ENCODE measurements at regions not wholly inside any gene's neighbourhood (a gene's known extent, or its start where the extent isn't known, plus 50 kb on each side); places are given as distances from the start of the nearest gene placed in this dataset.
A peak's percentile ranks its signal among the peaks of the same experiment; 100 is the strongest.

DNA sequence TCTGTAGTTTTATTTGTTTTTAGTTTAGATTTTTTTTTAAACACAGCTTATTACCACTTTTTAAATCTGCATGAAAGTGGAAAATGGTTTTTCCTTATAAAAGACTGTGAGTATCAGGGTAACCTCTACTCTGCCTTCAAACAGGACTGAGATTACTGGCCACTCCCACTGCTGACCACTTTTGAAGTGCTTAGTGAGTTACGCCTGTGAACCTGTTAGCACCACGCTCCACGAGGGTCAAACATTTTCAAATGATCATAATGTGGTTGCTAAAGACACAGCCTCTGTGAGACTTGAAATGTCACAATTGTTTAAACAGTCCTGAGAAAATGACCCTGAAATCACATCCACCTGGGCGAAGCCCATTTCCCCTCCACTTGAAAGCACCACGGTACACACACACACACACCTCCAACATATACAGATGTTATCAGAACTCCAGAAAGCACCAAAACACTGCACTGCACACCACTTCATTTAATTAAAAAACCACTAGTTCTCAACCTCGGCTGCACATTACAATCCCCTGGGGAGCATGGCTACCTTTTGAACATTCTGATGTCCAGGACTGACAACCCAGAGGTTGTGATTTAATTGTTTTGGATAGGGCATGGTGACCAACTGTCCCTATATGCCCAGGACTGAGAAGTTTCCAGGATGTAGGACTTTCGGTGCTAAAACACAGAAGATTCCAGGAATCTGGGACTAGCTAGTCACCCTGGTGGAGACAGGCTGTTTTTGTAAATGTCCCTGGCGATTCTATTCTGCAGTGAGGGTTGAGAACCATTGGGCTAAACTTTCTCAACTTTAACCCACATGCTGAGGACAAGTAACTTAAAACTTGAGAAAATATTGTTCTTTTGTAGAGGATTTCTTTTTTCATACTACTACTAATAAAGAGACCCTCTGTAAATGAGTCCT is 176.4 kb upstream of the MYLIP start:
- FAIRE-seq (no peak), DNase-seq (no peak)
- peaks cover 0 to 3% of the 10 kb centered on the region in 2 donors for H3K9me3 ChIP-seq (ENCODE audit: control insufficient read depth in 2 of 2, insufficient read depth in 1 of 2, low read depth in 1 of 2, low read length in 1 of 2)
- H3K4me3 ChIP-seq (ENCODE audit: low read depth in 1 of 3, low read length in 3 of 3), result no peak overlapping the region
- H3K27ac ChIP-seq (ENCODE audit: low read depth in 1 of 3, low read length in 2 of 3), result no peak overlapping the region
- no peaks in the 10 kb centered on the region for H3K36me3 ChIP-seq (ENCODE audit: control insufficient read depth in 3 of 3, insufficient read depth in 2 of 3, low read depth in 1 of 3, low read length in 3 of 3)
- H3K4me1 ChIP-seq (ENCODE audit: control insufficient read depth in 3 of 3, insufficient read depth in 2 of 3, low read depth in 1 of 3, low read length in 2 of 3), result peaks cover 2 to 42% (median 4%) of the 10 kb centered on the region in 3 donors
- WGBS, 3 donors, result 78 to 87% (median 86%) methylated on average over 8 of the region's 8 CpGs
- H3K27me3 ChIP-seq (ENCODE audit: control insufficient read depth in 3 of 3, insufficient read depth in 3 of 3, low read length in 3 of 3), result no peaks in the 10 kb centered on the region

DNA sequence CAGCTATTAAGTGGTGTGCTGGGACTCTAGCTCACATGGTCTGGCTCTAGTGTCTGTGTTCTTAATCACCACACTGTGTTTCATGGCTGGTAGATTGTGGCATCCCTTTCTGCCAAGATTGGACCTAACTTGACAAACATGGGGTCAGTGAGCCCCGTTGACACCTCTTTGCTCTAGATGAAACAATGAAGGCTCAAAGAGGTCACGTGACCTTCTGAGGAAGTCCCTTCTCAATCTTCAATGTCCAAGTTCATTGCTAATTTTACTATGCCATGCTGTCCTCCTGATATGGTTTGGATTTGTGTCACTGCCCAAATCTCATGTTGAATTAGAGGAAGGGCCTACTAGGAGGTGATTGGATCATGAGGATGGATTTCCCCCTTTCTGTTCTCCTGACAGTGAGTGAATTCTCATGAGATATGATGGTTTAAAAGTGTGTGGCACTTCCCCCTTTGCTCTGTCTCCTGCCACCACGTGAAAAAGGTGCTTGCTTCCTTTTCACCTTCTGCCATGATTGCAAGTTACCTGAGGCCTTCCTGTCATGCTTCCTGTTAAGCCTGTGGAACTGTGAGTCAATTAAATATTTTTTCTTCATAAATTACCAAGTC is 177.8 kb upstream of the MYLIP start:
- no peaks in the 10 kb centered on the region for H3K36me3 ChIP-seq (ENCODE audit: control insufficient read depth in 3 of 3, insufficient read depth in 2 of 3, low read depth in 1 of 3, low read length in 3 of 3)
- peaks cover 0 to 3% of the 10 kb centered on the region in 2 donors for H3K9me3 ChIP-seq (ENCODE audit: control insufficient read depth in 2 of 2, insufficient read depth in 1 of 2, low read depth in 1 of 2, low read length in 1 of 2)
- DNase-seq, result no peak
- H3K27ac ChIP-seq (ENCODE audit: low read depth in 1 of 3, low read length in 2 of 3), result no peak overlapping the region
- no peak overlapping the region for H3K4me3 ChIP-seq (ENCODE audit: low read depth in 1 of 3, low read length in 3 of 3)
- no peaks in the 10 kb centered on the region for H3K27me3 ChIP-seq (ENCODE audit: control insufficient read depth in 3 of 3, insufficient read depth in 3 of 3, low read length in 3 of 3)
- no peak for FAIRE-seq
- 63 to 79% (median 76%) methylated on average over 3 of the region's 3 CpGs for WGBS, 3 donors
- peaks cover 0 to 31% (median 0%) of the 10 kb centered on the region in 3 donors for H3K4me1 ChIP-seq (ENCODE audit: control insufficient read depth in 3 of 3, insufficient read depth in 2 of 3, low read depth in 1 of 3, low read length in 2 of 3)

DNA sequence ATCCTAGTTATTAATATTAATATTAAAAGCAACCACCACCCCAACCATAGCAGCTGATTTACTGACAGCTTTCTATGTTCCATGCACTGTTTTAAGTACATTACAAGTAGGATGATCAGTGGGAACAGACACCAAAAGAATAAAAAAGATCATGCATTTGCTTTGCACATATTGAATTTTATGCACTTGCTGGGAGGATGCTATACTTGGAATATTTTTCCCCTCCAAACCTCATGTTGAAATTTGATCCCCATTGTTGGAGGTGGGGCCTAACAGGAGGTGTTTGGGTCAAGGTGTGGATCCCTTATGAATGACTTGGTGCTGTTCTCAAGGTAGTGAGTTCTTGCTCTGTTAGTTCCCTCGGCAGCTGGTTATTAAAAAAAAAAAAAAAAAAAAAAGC is 178.9 kb upstream of the MYLIP start:
- peaks cover 0 to 3% of the 10 kb centered on the region in 2 donors for H3K9me3 ChIP-seq (ENCODE audit: control insufficient read depth in 2 of 2, insufficient read depth in 1 of 2, low read depth in 1 of 2, low read length in 1 of 2)
- no peaks in the 10 kb centered on the region for H3K27me3 ChIP-seq (ENCODE audit: control insufficient read depth in 3 of 3, insufficient read depth in 3 of 3, low read length in 3 of 3)
- H3K4me3 ChIP-seq (ENCODE audit: low read depth in 1 of 3, low read length in 3 of 3), result no peak overlapping the region
- WGBS, 3 donors, result 8 to 35% (median 33%) methylated on average over 1 of the region's 1 CpG
- H3K36me3 ChIP-seq (ENCODE audit: control insufficient read depth in 3 of 3, insufficient read depth in 2 of 3, low read depth in 1 of 3, low read length in 3 of 3), result no peaks in the 10 kb centered on the region
- DNase-seq, result no peak
- H3K4me1 ChIP-seq (ENCODE audit: control insufficient read depth in 3 of 3, insufficient read depth in 2 of 3, low read depth in 1 of 3, low read length in 2 of 3), result peaks cover 0 to 26% (median 0%) of the 10 kb centered on the region in 3 donors
- H3K27ac ChIP-seq (ENCODE audit: low read depth in 1 of 3, low read length in 2 of 3), result no peak overlapping the region
- no peak for FAIRE-seq

DNA sequence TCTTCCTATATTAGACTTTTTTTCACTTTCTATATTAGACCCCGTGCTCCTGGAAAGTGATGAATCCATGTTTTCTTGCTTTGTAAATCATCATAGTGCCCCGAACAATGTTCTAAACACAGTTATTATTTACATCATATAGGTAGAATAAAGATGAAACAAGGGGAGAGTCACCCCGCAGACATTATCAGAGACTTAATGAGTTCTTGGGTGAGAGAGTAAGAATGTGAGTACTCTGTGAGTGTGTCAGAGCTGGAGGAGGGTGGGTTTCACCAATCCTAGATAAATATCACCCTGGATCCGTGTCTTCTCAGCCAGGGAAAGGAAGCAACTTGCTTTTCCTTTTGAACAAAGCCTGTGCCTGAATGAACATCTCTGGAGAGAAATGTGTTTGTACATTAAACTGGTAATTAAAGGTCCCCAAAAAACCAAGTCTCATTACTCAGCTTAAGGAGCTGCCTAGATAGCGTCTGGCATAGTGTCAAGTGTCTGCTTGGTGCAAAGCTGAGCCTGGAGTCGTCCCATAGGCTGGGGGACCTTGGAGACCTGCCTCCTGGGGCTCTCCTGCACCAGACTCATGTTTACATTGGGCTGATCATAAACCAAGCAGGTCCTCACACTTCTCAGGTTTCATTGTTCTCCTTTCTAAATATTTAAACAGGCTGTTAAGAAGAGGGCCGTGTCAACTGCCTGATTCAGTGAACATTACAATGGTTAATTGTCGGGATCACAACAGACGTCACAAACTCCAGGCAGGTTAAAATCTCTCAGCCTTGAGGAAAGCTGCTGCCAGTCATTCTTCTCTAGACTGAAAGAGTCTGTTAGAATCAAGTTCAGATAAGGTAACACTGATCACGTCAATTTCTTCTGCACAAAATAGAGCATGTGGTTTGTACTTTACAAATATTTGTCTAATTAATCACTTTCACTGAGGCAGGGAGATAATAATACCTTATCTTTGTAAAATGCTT is 179.7 kb upstream of the MYLIP start:
- Histone ChIP-seq H3K4me1 (ENCODE audit: control insufficient read depth in 3 of 3, insufficient read depth in 2 of 3, low read depth in 1 of 3, low read length in 2 of 3) (peaks cover 0 to 26% (median 0%) of the 10 kb centered on the region in 3 donors), H3K36me3 (ENCODE audit: control insufficient read depth in 3 of 3, insufficient read depth in 2 of 3, low read depth in 1 of 3, low read length in 3 of 3) (no peaks in the 10 kb centered on the region), H3K27me3 (ENCODE audit: control insufficient read depth in 3 of 3, insufficient read depth in 3 of 3, low read length in 3 of 3) (no peaks in the 10 kb centered on the region), H3K4me3 (ENCODE audit: low read depth in 1 of 3, low read length in 3 of 3) (no peak overlapping the region), H3K9me3 (ENCODE audit: control insufficient read depth in 2 of 2, insufficient read depth in 1 of 2, low read depth in 1 of 2, low read length in 1 of 2) (peaks cover 0 to 3% of the 10 kb centered on the region in 2 donors), H3K27ac (ENCODE audit: low read depth in 1 of 3, low read length in 2 of 3) (no peak overlapping the region)
- FAIRE-seq (no peak), DNase-seq (peak; percentile 70 to 79)
- WGBS, 3 donors, result 19 to 52% (median 28%) methylated on average over 10 of the region's 10 CpGs

DNA sequence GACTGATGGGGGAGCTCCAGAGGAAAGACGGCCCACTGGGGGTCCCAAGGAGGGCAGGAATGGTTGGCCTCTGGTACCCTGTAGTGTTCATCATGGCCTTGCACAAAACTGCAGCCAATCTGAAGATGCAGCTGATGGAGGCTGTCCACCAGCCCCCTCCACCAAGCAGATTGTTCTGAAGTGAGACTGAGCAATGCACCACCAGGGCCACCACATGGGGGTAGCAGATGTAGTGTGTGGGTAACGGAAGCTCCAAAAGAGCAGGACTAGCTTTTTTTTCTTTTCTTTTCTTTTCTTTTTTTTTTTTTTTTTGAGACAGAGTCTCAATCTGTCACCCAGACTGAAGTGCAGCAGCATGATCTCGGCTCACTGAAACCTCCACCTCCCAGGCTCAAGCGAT is 181.0 kb upstream of the MYLIP start:
- Histone ChIP-seq H3K4me1 (ENCODE audit: control insufficient read depth in 3 of 3, insufficient read depth in 2 of 3, low read depth in 1 of 3, low read length in 2 of 3) (peaks cover 0 to 21% (median 0%) of the 10 kb centered on the region in 3 donors), H3K4me3 (ENCODE audit: low read depth in 1 of 3, low read length in 3 of 3) (no peak overlapping the region), H3K36me3 (ENCODE audit: control insufficient read depth in 3 of 3, insufficient read depth in 2 of 3, low read depth in 1 of 3, low read length in 3 of 3) (no peaks in the 10 kb centered on the region), H3K27ac (ENCODE audit: low read depth in 1 of 3, low read length in 2 of 3) (no peak overlapping the region), H3K27me3 (ENCODE audit: control insufficient read depth in 3 of 3, insufficient read depth in 3 of 3, low read length in 3 of 3) (no peaks in the 10 kb centered on the region), H3K9me3 (ENCODE audit: control insufficient read depth in 2 of 2, insufficient read depth in 1 of 2, low read depth in 1 of 2, low read length in 1 of 2) (peaks cover 0 to 3% of the 10 kb centered on the region in 2 donors)
- DNase-seq (no peak), FAIRE-seq (no peak)
- 91 to 96% (median 94%) methylated on average over 4 of the region's 4 CpGs for WGBS, 3 donors

DNA sequence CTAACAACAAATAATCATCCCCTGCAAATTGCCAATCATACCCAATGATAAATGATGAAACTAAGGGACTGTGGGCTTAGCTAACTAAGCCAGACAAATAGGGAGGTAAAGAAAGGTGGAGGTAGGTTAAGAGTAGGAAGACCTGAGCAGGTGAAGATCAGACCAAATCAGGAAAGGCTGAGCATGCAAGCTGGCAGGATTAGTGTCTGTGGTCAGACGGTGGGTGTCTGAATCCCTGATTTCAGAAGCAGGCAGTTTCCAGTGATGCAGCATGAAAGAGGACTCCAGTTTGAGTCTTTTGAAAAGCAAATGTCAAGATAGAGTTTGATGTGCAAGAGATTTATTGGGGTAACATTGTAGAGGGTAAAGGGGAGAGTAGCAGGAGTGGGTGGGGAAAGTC is 181.4 kb upstream of the MYLIP start:
- no peak for DNase-seq
- Histone ChIP-seq H3K27ac (ENCODE audit: low read depth in 1 of 3, low read length in 2 of 3) (no peak overlapping the region), H3K9me3 (ENCODE audit: control insufficient read depth in 2 of 2, insufficient read depth in 1 of 2, low read depth in 1 of 2, low read length in 1 of 2) (peaks cover 0 to 3% of the 10 kb centered on the region in 2 donors), H3K4me3 (ENCODE audit: low read depth in 1 of 3, low read length in 3 of 3) (no peak overlapping the region), H3K36me3 (ENCODE audit: control insufficient read depth in 3 of 3, insufficient read depth in 2 of 3, low read depth in 1 of 3, low read length in 3 of 3) (no peaks in the 10 kb centered on the region), H3K4me1 (ENCODE audit: control insufficient read depth in 3 of 3, insufficient read depth in 2 of 3, low read depth in 1 of 3, low read length in 2 of 3) (peaks cover 0 to 20% (median 0%) of the 10 kb centered on the region in 3 donors), H3K27me3 (ENCODE audit: control insufficient read depth in 3 of 3, insufficient read depth in 3 of 3, low read length in 3 of 3) (no peaks in the 10 kb centered on the region)
- no peak for FAIRE-seq
- 85 to 94% (median 92%) methylated on average over 1 of the region's 1 CpG for WGBS, 3 donors

DNA sequence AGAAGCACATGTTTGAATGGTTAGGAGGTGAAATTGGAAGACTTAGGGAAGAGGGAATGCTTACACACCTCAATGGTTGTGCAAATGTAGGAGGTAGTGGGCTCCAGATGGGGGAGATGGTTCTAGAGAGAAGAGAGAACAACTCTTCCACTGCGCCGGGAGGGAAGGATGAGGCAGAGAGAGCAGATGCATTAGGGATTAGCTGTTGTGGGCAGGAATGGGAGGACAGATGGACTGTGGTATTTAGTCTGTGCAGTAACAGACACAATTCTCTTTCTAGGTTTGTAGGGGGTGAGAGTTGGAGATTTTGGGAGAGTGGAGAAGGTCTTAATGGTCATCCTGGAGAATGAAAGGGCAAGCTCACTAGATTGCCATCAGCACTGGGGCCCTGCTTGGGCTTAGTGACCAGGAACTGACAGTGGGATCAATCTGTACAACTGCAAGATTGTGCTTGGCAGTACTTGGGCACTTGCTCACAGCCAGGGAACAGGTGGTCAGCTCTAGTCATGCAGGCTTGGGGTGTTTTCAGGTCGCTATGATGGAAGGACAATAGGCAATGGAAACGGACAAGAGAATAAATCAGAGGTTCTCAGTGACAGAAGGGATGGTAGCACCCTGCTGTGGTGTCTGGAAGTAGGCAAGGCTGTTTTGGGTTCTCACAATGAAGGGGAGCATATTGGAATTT is 182.0 kb upstream of the MYLIP start:
- peaks cover 0 to 3% of the 10 kb centered on the region in 2 donors for H3K9me3 ChIP-seq (ENCODE audit: control insufficient read depth in 2 of 2, insufficient read depth in 1 of 2, low read depth in 1 of 2, low read length in 1 of 2)
- 75 to 90% (median 83%) methylated on average over 4 of the region's 4 CpGs for WGBS, 3 donors
- no peaks in the 10 kb centered on the region for H3K36me3 ChIP-seq (ENCODE audit: control insufficient read depth in 3 of 3, insufficient read depth in 2 of 3, low read depth in 1 of 3, low read length in 3 of 3)
- no peaks in the 10 kb centered on the region for H3K27me3 ChIP-seq (ENCODE audit: control insufficient read depth in 3 of 3, insufficient read depth in 3 of 3, low read length in 3 of 3)
- no peak overlapping the region for H3K4me3 ChIP-seq (ENCODE audit: low read depth in 1 of 3, low read length in 3 of 3)
- DNase-seq (no peak), FAIRE-seq (no peak)
- peaks cover 0 to 20% (median 0%) of the 10 kb centered on the region in 3 donors for H3K4me1 ChIP-seq (ENCODE audit: control insufficient read depth in 3 of 3, insufficient read depth in 2 of 3, low read depth in 1 of 3, low read length in 2 of 3)
- no peak overlapping the region for H3K27ac ChIP-seq (ENCODE audit: low read depth in 1 of 3, low read length in 2 of 3)

Measured in small intestine (tissue), 7 donors.